GM18520 (cell line): ENCODE measurements at regions not wholly inside any gene's neighbourhood (a gene's known extent, or its start where the extent isn't known, plus 50 kb on each side); places are given as distances from the start of the nearest gene placed in this dataset.
"Not testable (repeated sequence)": the region's sequence is repeated elsewhere in the genome, so short reads cannot be mapped to it uniquely, and the experiment has no call there.

Source experiments
- ATAC-seq: cut with Tn5 transposase; IDR thresholded peaks from one replicate; pipeline ENCODE4 v1.9.1; 2021; ENCODE audit not compliant: unreplicated experiment

DNA sequence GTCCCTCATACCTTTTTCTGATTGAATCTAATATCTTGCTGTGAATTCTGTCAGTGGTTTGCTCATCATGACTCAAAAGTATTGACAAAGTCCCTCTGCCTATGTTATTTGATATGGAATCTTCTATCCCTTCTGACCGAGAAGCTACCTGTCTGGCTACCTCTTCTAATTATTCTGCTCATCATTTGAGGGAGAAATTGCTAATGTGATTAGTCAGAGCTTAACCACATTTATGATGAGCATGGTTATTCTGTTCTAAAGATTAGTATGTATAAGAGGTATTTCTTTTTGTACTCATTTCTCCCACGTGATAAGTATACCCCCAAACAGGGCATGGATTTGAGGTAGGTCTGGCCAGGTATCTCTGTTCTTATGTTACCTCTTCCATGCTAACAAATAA lies 428.4 kb upstream of the KCNMB2 start:
- ATAC-seq = no peak

DNA sequence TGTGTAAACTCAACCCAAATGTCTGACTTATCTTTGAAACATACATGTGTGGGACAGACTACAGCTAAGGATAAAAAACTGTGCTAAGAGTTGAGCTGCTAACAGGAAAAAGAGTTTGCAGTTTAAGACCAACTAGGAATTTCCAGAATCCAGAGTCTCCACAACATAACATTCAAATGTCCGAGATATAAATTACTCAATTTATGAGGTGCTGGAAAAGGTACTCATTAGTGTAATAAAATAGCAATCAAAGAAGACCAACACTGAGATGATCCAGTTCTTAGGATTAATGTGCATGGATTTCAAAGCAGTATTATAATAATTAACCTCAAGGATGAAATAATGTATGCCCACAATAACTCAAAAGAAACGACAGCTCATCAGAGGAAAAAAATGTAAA lies 426.5 kb upstream of the KCNMB2 start:
- ATAC-seq = no peak

DNA sequence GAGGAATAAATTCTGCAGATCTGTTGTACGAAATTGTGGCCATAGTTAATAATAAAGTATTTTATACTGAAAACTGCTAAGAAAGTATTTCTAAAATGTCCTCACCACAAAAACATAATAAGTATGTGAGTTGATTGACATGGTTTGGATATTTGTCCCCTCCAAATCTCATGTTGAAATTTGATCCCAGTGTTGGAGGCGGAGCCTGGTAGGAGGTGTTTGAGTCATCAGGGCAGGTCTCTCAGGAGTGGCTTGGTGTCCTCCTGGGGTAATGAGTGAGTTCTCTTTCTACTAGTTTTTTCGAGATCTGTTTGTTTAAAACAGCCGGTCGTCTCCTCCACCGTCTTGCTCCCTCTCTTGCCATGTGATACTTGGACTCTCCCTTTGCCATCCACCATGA lies 424.1 kb upstream of the KCNMB2 start:
- ATAC-seq = no peak

DNA sequence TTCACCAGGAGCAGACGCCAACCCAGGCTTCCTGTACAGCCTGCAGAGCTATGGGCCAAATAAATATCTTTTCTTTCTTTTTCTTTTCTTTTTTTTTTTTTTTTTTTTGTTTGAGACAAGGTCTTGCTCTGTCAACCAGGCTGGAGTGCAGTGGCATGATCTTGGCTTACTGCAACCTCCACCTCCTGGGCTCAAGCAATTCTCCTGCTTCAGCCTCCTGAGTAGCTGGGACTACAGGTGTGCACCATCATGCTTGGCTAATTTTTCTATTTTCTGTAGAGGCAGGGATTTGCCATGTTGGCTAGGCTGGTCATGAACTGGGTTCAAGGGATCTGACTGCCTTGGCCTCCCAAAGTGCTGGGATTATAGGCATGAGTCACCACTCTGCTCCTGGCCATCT lies 423.7 kb upstream of the KCNMB2 start:
- ATAC-seq = not testable (repeated sequence)

DNA sequence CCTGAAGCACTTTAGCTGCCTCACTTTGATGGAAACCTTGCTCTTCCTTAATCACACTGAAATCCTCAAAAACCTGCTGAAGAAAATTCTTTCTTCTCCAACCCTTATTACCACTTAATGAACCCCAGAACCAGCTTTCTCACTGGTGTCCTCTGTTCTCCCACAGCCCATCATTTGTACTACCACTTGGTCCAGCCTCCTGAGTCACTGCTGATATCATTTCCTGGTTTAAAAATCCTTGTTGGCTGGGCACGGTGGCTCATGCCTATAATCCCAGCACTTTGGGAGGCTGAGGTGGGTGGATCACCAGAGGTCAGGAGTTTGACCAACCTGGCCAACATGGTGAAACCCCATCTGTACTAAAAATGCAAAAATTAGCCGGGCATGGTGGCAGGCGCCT lies 418.6 kb upstream of the KCNMB2 start:
- no peak for ATAC-seq

DNA sequence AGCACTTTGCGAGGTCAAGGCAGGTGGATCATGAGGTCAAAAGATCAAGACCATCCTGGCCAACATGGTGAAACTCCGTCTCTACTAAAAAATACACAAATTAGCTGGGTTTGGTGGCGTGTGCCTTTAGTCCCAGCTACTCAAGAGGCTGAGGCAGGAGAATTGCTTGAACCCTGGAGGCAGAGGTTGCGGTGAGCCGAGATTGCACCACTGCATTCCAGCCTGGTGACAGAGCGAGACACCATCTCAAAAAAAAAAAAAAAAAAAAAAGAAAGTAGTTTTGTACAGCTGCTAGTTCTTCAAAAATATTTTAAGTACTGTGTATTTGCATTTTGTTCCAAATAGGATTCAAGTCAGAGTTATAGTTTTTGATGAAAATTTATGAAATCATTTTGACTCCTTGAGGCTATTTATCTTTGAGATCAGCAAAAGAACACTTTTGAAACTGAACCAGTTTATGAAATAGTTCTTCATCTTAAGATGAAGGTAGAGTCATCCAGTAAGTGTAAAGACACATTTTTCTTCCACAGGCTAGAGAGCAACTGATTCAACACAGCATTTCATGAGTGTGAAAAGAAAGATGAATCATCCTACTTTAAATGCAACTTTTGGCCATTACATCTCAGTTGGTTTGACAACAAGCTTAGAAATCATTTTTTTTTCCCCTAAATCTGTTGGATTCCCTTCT lies 416.5 kb upstream of the KCNMB2 start:
- not testable (repeated sequence) for ATAC-seq

DNA sequence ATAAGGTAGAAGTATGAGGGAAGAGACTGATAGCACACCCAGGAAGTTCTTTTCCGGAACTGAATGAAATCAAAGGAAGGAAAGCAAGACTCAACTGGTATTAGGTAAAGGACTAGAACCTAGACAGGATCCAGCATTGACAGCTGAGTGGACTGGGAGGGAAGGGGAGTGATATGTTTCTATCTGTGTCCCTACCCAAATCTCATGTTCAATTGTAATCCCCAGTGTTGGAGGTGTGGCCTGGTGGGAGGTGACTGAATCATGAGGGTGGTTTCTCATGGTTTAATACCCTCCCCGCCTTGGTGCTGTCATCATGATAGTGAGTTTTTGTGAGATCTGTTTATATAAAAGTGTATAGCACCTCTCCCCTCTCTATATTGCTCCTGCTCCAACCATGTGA lies 415.9 kb upstream of the KCNMB2 start:
- no peak for ATAC-seq

DNA sequence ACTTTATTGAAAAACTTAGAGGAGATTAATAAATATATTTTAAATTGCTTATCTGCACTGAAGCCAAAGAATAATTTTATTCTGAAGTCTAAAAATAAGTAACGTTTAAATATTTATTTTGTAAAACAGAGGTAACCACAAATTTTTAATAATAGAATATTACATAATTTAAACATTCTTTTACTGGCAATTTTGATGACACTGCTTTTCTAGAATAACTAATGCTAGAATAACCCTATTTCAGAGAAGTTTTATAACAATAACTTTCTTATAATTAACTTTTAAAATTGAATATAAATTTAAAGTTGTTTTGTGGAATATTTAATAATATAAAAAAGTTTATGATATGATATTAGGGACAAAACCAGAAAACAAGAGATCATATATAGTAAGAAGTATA lies 409.6 kb upstream of the KCNMB2 start:
- no peak for ATAC-seq

DNA sequence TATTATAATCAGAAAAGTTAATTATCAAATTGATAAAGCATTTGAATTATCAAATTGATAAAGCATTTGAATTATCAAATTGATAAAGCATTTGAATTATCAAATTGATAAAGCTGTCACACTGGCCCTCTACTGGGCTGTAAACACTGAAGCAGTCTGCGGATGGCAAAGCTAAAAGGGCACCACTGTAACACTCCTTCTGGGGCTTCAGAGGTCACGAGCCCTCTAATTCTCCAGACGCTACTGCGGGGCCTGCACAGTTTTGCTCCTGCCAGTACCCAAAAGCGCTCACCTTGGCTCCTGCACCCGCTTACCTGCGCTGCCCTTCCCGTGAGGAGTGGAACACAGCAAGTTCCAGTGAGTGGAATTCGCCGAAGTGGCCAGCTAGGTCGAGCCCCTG lies 409.0 kb upstream of the KCNMB2 start:
- ATAC-seq = no peak

DNA sequence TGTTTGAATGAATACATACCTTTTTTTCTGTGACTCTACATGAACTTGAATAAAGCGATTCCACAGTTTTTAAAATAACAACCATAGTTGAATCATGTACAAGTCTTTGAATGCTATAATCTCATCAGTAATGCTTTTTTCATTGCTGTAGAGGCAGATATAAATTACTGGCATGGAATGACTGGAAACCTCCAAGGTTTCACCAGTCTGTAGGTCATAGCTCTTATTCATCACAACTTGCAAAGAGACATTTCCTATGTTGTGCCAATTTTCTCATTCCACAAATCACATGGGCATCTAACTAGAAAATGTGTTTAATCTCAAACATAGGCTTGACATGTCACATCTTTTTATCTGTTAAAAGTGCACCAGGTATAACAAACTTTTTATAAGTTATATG lies 407.1 kb upstream of the KCNMB2 start:
- no peak for ATAC-seq

DNA sequence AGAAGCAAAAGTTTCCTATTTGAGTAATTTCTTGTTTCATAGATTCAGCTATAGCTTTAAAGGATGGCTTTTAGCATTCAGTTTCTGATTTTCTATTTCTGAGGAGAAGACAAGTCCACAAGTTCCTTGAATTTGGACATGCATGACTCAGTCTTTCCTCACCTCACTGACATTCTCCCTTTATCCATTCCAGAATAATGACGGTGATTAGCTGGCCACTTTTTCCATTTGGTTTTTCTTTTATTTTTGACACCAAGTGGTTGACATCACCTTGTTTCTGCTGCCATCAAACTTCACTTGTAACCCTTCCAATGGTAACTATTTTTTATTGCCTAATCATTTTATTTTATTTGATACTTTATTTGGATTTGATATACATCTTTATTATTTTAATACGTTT lies 404.4 kb upstream of the KCNMB2 start:
- ATAC-seq = no peak

DNA sequence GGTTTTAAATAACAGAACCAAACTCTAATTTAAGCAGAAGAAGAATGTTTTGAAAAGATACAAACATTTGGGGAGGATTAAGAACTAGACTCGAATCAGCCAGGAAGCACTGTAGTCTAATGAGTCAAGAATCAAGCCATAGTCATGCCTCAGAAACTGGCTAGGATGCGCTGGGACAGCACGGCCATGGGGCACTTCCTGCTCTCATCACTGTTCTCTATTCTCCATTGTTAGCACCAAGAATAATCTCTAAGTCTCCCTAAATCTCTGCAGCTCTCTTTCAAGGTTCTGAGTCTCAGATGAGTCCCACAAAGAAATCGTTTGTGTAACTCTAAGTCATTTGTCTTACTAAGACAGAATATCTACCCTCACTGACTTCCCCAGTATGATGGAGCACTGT lies 399.0 kb upstream of the KCNMB2 start:
- ATAC-seq = no peak

DNA sequence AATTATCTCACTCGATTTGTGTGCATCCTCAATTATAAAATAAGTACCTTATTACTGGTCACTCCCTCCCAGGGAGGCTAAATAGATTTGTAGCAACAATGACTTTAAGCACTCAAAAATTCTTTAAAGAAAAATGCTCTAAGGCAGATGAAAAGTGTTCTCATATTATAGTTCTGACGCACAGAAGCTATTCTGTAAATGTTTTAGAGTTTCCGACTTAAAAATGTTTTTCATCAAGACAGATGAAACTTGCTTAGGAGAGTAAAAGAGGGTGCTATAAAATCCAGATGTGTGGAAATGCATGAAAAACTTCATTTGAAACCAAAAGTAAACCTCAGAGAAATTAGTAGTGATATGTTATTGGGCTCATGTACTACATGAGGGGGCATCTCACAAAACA lies 398.4 kb upstream of the KCNMB2 start:
- no peak for ATAC-seq

DNA sequence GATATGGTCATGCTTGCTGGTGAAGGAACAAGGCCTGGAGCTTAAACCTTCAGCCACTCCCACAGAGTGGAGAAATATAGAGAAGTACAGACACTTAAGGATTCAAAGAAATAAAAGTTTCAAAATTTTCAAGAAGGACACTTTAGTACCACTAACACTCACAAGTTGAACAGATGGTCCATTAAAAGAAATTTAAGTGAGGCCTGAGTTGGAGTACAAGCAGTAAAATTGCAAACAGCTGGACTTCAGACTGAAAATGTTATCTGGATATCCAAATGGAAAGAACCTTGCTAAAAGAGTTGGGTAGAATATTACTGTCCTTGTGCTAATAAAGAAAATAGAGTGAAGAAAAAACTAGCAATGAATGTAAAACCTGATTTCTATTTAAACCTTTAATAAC lies 397.1 kb upstream of the KCNMB2 start:
- ATAC-seq = no peak

DNA sequence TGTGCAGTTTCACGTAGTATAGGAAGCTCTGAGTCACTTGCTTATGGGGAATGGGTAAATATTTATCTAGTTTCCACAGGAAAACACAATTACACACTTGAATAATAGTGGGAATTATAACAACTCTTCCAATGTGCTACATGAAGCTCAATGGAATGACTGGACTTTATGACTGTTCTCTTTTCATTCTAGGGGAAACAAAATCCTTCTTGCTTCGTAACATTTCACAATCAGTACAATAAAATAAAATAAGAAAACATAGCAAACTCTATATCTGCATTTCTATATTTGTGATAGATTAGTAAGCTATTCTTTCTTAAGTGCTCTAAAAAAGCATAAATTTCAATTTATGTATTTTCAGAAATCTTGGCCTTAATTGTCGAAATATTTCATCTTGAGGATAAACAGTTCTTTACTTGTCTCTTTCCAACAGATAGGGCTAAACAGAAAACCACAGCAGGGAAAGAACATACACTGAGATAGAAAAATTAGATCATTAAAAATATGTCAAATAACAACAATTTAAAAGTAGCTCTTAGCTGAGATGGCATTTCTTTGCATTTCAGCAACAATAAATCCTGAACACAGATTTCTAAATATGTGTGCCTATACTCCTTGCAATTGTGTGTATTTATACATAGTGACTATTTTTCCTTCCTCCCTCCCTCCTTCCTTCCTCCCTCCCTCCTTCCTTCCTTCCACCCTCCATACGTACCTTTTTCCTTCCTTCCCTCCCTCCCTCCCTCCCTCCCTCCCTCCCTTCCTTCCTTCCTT lies 395.5 kb upstream of the KCNMB2 start:
- no peak for ATAC-seq

DNA sequence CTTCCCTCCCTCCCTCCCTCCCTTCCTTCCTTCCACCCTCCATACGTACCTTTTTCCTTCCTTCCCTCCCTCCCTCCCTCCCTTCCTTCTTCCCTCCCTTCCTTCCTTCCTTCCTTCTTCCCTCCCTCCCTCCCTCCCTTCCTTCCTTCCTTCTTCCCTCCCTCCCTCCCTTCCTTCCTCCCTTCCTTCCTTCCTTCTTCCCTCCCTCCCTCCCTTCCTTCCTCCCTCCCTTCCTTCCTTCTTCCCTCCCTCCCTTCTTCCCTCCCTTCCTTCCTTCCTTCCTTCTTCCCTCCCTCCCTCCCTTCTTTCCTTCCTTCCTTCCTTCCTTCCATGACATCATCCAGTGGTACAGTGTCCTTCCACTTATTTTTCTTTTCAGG lies 394.9 kb upstream of the KCNMB2 start:
- not testable (repeated sequence) for ATAC-seq

DNA sequence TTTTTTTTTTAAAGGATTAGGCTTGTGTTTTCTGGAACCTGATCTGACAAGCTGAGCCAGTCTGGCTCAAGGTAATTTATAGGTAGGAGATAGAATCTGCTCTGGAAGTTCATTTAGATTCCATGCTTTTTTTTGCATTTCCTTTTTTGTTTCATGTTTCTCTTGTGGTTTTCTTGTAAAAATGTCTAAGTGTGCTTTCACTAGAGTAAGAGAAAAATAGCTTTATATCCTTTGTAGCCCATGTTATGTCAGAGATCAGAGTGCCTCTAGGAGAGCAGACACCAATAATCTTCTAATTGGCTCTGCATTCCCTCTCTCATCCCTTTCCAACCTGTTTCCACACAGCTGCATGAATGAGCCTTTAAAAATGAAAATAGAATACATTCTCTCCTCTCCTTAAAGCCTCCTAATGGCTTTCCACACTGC lies 389.8 kb upstream of the KCNMB2 start:
- ATAC-seq = no peak

DNA sequence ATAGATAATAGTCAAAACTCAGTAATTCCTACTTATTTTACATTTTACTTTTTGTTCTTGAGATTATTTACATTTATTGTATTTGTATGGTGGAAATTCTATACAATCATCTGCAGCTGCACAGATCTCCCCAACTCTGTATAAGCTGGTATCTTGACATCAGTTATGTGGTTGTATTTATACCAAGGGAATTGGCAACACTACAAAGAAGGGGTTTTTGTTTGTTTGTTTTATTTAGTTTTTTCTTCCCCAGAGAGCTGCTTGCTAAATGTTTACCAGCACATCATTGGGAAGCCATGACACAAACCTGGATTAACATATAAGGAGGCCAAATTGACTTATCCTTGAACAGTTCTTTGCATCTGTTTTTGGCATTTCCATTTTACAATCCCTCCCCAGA lies 389.2 kb upstream of the KCNMB2 start:
- no peak for ATAC-seq

DNA sequence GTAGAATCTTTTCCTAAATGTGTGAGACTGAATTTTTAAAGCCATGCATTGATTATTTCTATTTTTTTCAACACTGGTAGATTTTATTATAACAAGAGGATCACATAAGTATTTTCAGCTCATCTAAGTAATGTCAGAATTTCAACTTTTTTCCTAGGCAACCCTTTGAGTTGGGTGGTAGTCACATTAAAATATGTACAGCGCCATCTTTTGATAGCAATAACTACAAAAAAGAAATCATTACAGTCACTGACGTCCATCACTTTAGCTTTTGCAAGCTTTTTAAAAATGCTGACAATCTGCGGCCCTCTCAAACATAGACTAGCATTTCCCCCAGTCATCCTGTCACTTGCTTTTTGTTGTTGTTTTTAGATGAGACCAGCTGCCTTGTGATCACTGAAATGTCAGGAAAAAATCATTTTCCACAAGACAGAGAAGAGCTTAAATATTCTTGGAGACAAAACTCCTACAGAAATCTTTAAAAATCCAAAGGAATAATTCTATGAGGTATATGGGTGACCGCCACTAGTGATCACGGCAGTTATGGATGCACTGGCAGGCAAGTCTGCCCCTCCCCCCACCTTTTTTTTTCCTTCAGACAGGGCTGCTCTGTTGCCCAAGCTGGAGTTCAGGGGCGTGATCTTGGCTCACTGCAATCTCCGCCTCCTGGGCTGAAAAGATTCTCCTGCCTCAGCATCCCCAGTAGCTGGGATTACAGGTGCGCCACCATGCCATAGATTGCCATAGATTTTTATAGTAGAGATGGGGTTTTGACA lies 384.0 kb upstream of the KCNMB2 start:
- ATAC-seq = no peak

DNA sequence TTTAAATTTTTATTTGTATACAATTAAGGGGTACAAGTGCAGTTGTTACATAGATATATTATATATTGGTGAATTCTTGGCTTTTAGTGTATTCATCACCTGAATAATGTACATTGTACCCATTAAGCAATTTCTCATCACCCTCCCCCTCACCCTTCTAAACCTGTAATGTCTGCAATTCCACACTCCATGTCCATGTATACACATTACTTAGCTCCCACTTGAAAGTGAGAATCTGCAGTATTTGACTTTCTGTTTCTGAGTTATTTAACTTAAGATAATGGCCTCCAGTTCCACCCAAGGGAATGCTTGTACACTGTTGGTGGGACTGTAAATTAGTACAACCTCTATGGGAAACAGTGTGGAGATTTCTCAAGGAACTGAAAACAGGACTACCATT lies 383.2 kb upstream of the KCNMB2 start:
- ATAC-seq = no peak

DNA sequence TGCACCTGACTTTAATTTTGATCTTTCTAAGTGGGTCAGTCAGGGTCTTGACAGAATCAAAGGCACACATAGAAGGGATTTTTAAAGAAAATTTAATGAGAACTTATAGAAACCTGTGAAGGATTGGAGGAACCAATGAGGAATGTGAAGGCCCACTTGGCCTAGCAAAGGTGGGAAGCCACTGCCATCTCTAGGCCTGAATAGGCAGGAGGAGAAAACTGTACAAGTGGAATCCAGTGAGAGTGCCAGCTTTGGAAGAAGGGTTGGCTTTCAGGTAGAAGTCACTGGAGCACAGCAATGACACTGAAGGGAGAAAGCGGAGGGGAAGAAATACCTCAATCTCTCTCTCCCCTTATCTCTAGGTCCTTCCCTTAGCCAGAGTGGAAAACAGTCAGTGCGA lies 380.7 kb upstream of the KCNMB2 start:
- ATAC-seq = no peak

DNA sequence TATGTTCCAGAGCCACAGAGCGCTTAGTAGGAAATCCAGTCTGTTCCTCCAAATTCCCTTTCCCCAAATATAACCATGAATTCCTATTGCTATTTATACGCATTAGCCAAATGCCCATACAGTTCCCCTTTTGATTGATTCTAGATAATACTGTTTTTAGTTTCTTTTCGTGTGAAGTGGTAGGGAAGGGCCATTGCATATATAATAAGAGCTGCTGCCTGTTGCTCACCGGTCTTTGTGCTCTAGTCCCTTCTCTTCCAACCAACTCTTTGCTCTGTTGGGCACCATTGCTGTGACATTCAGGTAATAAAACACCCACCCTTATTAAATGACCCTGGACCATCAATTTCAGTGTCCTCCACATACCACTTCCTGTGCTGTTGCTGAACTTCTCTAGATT lies 379.9 kb upstream of the KCNMB2 start:
- ATAC-seq = no peak
